HepG2 (cell line): ENCODE measurements at regions not wholly inside any gene's neighbourhood (a gene's known extent, or its start where the extent isn't known, plus 50 kb on each side); places are given as distances from the start of the nearest gene placed in this dataset.

ENCODE experiments used
- ATAC-seq: fragments of 200-7000 bp; cut with Tn5 transposase; 3 replicates; pipeline ENCODE4 v1.9.1; 2020; ENCODE audit warnings: mild to moderate bottlenecking, moderate library complexity
- BruUV-seq: library from RNA; stranded (reverse); fragments of 400-500 nt; replicated peaks from 2 replicates; lab custom pipeline; 2021; lab: Mats Ljungman, UMichigan
- CTCF ChIA-PET: fragments of 300-600 bp; formaldehyde crosslinking; extraction: SDS; loops from one replicate; lab custom pipeline; 2021; ENCODE audit warnings: low total read pairs, inconsistent platforms, low intra/inter-chr PET ratio; lab: Yijun Ruan, JAX
- POLR2A ChIA-PET: fragments of 350-600 bp; sonication (Branson Sonifier 250); formaldehyde crosslinking; loops from one replicate; lab custom pipeline; 2020; ENCODE audit warnings: antibody characterized with exemption, inconsistent platforms; lab: Yijun Ruan, JAX
- DNase-seq: peaks from one replicate; pipeline ENCODE4 v3.0.0-alpha.2; 2015; ENCODE audit warnings: low spot score
- FAIRE-seq: peaks from 3 replicates; lab custom pipeline; 2011; peaks lifted over from hg19 to GRCh38; lab: Jason Lieb, UNC
- H2AFZ ChIP-seq: one replicate; pipeline ENCODE4 v1.6.1; 2011; ENCODE audit warnings: low read length, inconsistent platforms
- H3K27ac ChIP-seq: fragments of 300-600 bp; 3 replicates; pipeline ENCODE4 v1.8.0; 2011; ENCODE audit warnings: mixed run types, mild to moderate bottlenecking, mixed read lengths, low read length, inconsistent platforms; ENCODE audit not compliant: insufficient read depth; ENCODE audit errors: extremely low read length
- H3K27me3 ChIP-seq, 2 experiments: fragments of 200-600 bp in 1 of 2; 2 replicates in 1 of 2; 3 replicates in 1 of 2; pipeline versions ENCODE4 v1.6.0 to v1.8.0; 2011; ENCODE audit warnings: low read length in 2 of 2, mild to moderate bottlenecking in 2 of 2, moderate library complexity in 2 of 2, inconsistent platforms in 1 of 2; ENCODE audit not compliant: insufficient read depth in 2 of 2, control insufficient read depth in 1 of 2
- H3K36me3 ChIP-seq, 2 experiments: fragments of 200-600 bp in 1 of 2; replicated peaks in 1 of 2; 2 replicates in 1 of 2; 3 replicates in 1 of 2; pipeline versions ENCODE4 v1.5.1 to v1.8.0; 2011; ENCODE audit warnings: low read length in 2 of 2, inconsistent platforms in 1 of 2; ENCODE audit not compliant: insufficient read depth in 2 of 2, control insufficient read depth in 1 of 2
- H3K4me1 ChIP-seq: 2 replicates; pipeline ENCODE4 v1.5.1; 2012; ENCODE audit warnings: low read length, inconsistent platforms; ENCODE audit not compliant: insufficient read depth
- H3K4me2 ChIP-seq: 2 replicates; pipeline ENCODE4 v1.6.0; 2011; ENCODE audit warnings: low read depth, low read length, inconsistent platforms
- H3K4me3 ChIP-seq, 3 experiments: fragments of 200-600 bp in 1 of 3; sonication (generic), shearing (Covaris generic) in 1 of 3; replicated peaks in 1 of 3; 2 replicates each; pipeline ENCODE4 v1.5.1; 2011 to 2016; ENCODE audit warnings: low read length in 3 of 3, inconsistent platforms in 2 of 3, low read depth in 2 of 3, mild to moderate bottlenecking in 2 of 3, control low read depth in 1 of 3, mixed read lengths in 1 of 3; ENCODE audit not compliant: insufficient read depth in 1 of 3
- H3K79me2 ChIP-seq: one replicate; pipeline ENCODE4 v1.6.1; 2011; ENCODE audit warnings: low read length, inconsistent platforms; ENCODE audit not compliant: insufficient read depth
- H3K9ac ChIP-seq: 2 replicates; pipeline ENCODE4 v1.6.0; 2011; ENCODE audit warnings: mild to moderate bottlenecking, low read depth, low read length, inconsistent platforms; ENCODE audit not compliant: insufficient read depth
- H3K9me3 ChIP-seq: 2 replicates; pipeline ENCODE4 v1.5.1; 2012; ENCODE audit warnings: mild to moderate bottlenecking, low read length
- H4K20me1 ChIP-seq: 2 replicates; pipeline ENCODE4 v1.6.0; 2011; ENCODE audit warnings: inconsistent platforms, mild to moderate bottlenecking, low read length, moderate library complexity; ENCODE audit not compliant: insufficient read depth
- BRCA1 ChIP-seq: sonication (generic); formaldehyde crosslinking; IDR thresholded peaks from 2 replicates; pipeline ENCODE4 v1.4.0; 2020; ENCODE audit warnings: missing genetic modification reagents
- DNMT3B ChIP-seq: conservative IDR thresholded peaks from 2 replicates; pipeline ENCODE4 v1.6.1; 2016; ENCODE audit warnings: missing biosample characterization, control low read depth
- HDAC2 ChIP-seq: sonication (generic); formaldehyde crosslinking; IDR thresholded peaks from 2 replicates; pipeline ENCODE4 v1.4.0; 2020; ENCODE audit warnings: missing genetic modification reagents
- HNF4G ChIP-seq, 2 experiments: sonication (generic) in 1 of 2; formaldehyde crosslinking in 1 of 2; IDR thresholded peaks; 2 replicates each; pipeline versions ENCODE4 v1.4.0 to v1.6.1; 2011 to 2020; ENCODE audit warnings: borderline replicate concordance in 2 of 2, low read depth in 2 of 2, mild to moderate bottlenecking in 2 of 2, low read length in 1 of 2, missing genetic modification reagents in 1 of 2, moderate library complexity in 1 of 2
- KAT8 ChIP-seq: IDR thresholded peaks from 2 replicates; pipeline ENCODE4 v1.6.1; 2016; ENCODE audit warnings: missing genetic modification reagents, missing compliant biosample characterization
- MED8 ChIP-seq: sonication (generic); formaldehyde crosslinking; IDR thresholded peaks from 2 replicates; pipeline ENCODE4 v1.8.1; 2023; ENCODE audit warnings: mild to moderate bottlenecking, missing genetic modification reagents; ENCODE audit not compliant: insufficient replicate concordance
- NFKB2 ChIP-seq: sonication (generic); formaldehyde crosslinking; IDR thresholded peaks from 2 replicates; pipeline ENCODE4 v1.4.0; 2020; ENCODE audit warnings: missing genetic modification reagents, borderline replicate concordance
- NFYB ChIP-seq: sonication (generic); formaldehyde crosslinking; IDR thresholded peaks from 2 replicates; pipeline ENCODE4 v1.4.0; 2020; ENCODE audit warnings: missing genetic modification reagents
- THYN1 ChIP-seq: sonication (generic); formaldehyde crosslinking; IDR thresholded peaks from 2 replicates; pipeline ENCODE4 v1.8.1; 2023; ENCODE audit warnings: low read depth, mild to moderate bottlenecking, moderate library complexity, missing genetic modification reagents, borderline replicate concordance
- ZBTB7B ChIP-seq: sonication (generic); formaldehyde crosslinking; IDR thresholded peaks from 2 replicates; pipeline ENCODE4 v1.4.0; 2020; ENCODE audit warnings: missing genetic modification reagents
- ZFAT ChIP-seq: sonication (generic); formaldehyde crosslinking; conservative IDR thresholded peaks from 2 replicates; pipeline ENCODE4 v1.8.1; 2023; ENCODE audit warnings: missing genetic modification reagents, inconsistent platforms
- ZMYM2 ChIP-seq: sonication (generic); formaldehyde crosslinking; IDR thresholded peaks from 2 replicates; pipeline ENCODE4 v1.8.0; 2022; ENCODE audit warnings: mild to moderate bottlenecking, missing genetic modification reagents
- ZMYM3 ChIP-seq: sonication (generic); formaldehyde crosslinking; IDR thresholded peaks from 2 replicates; pipeline ENCODE4 v1.5.1; 2020; ENCODE audit warnings: mild to moderate bottlenecking, missing genetic modification reagents
- ZNF264 ChIP-seq: sonication (generic); formaldehyde crosslinking; IDR thresholded peaks from 2 replicates; pipeline ENCODE4 v1.4.0; 2020; ENCODE audit warnings: missing genetic modification reagents
- ZNF292 ChIP-seq: sonication (generic); formaldehyde crosslinking; IDR thresholded peaks from 2 replicates; pipeline ENCODE4 v1.8.1; 2022; ENCODE audit warnings: mild to moderate bottlenecking, low read depth, missing genetic modification reagents, borderline replicate concordance
- ZNF879 ChIP-seq: sonication (generic); formaldehyde crosslinking; IDR thresholded peaks from 2 replicates; pipeline ENCODE4 v1.8.1; 2023; ENCODE audit warnings: missing genetic modification reagents
- WGBS: methylation state at CpG from one replicate; pipeline ENCODE4 v1.1.6; 2017; ENCODE audit warnings: low lambda C conversion rate; 5-methylcytosine and 5-hydroxymethylcytosine counted together
- in situ Hi-C: cut with HindIII; loops from 2 replicates; pipeline ENCODE4 v1.10.0; 2017; ENCODE audit warnings: low pct_unique_long_range_greater_than_20kb; ENCODE audit not compliant: extremely low pct_ligation_motif_present
- intact Hi-C: fragments of 100-400 bp; cut with micrococcal nuclease; formaldehyde crosslinking; loops from one replicate; pipeline ENCODE4 v1.10.0; 2022; ENCODE audit not compliant: unreplicated experiment
- TF ChIP-seq, protein P1 (sequence below): sonication (generic); formaldehyde crosslinking; IDR thresholded peaks from 2 replicates; pipeline ENCODE4 v1.4.0; 2020; ENCODE audit warnings: mild to moderate bottlenecking, missing genetic modification reagents, borderline replicate concordance
- TF ChIP-seq, protein P2 (sequence below): sonication (generic); formaldehyde crosslinking; IDR thresholded peaks from 2 replicates; pipeline ENCODE4 v1.5.0; 2020; ENCODE audit warnings: missing genetic modification reagents

DNA sequence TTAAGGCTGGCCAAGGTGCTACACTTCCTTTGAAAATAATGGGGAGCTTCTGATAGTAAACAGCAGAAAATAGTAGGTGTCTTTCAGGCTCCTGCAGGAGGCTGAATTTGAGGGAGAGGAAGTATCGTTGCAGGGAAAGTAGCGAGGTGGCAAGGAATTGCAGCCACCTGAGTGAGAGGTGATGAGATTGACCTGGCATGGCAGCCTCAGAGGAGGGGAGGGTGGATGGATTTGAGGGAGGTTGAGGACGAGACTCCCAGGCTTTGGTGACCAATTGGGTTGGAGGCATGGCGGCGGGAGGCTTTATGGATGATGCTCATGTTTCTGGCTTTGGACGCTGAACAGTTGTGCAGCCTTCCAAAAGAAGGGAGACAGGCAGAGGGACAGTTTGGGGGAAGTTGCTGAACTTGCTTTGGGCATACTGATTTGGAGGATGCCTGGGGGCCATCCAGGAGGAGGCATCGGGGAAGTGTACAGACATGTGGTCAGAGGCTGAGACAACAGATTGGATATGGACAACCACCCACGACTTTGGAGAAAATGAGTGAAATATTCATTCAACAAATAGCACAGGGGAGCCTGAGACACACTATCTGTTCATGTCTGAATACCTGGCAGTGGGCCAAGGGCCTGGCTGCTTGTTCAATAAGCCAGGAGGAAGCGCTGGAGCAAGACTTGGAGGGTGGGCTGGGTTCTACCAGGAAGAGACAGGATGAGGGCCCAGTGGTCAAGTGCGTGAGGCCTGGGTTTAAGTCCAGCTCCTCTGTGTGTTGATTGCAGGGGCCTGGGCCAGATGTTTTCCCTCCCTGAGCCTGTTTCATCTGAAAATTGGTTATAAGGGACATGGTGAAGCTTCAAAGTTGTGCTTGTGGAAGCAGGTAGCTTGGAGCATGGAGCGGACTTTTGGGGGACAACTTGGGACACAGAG lies 113.2 kb downstream of the CEBPB start:
- Histone ChIP-seq H3K9ac (peak overlapping the region; percentile 86), H3K27ac (peak overlapping the region; percentile 97), H3K9me3 (no peaks in the 10 kb centered on the region), H3K27me3 (no peaks in the 10 kb centered on the region; a peak in 1 of 5 replicates), H4K20me1 (no peaks in the 10 kb centered on the region), H3K4me3 (no peak overlapping the region), H3K79me2 (no peaks in the 10 kb centered on the region), H3K4me2 (peak overlapping the region; percentile 97), H3K4me1 (peaks cover 78% of the 10 kb centered on the region), H3K36me3 (no peaks in the 10 kb centered on the region), H2AFZ (no peak overlapping the region)
- FAIRE-seq (peak; percentile 51), DNase-seq (peak; percentile 89), ATAC-seq (no peak)
- WGBS, result 70% methylated on average over 11 of the region's 11 CpGs
- CTCF ChIA-PET, result no interaction called here
- no TSS peak for BruUV-seq
- POLR2A ChIA-PET, result interaction anchor here (1.2 to 7.1 kb wide), 12 partner anchors 10 to 114 kb away, joined by 3 to 178 read pairs (median 52); partner anchors contain the start of gene CEBPB
- in situ Hi-C loops (no loop called here), intact Hi-C loops (loop anchor here (10.0 kb wide), 1 partner anchor 179 kb away; no protein-coding TSS in a partner anchor)
- peak; percentile 81; the same call in 1 of the 2 replicates for TF ChIP-seq ZNF879 (CRISPR knock-in tag)
- no peak for TF ChIP-seq NFKB2 (CRISPR knock-in tag)
- TF ChIP-seq ZBTB7B (CRISPR knock-in tag), result peak; percentile 87; the same call in 1 of the 2 replicates
- TF ChIP-seq NFYB (CRISPR knock-in tag), result 0 out of 2 replicates have a peak, but pooled peaks have one; percentile 3
- 0 out of 2 replicates have a peak, but pooled peaks have one; percentile 48 for TF ChIP-seq HDAC2 (CRISPR knock-in tag)
- TF ChIP-seq HNF4G (IDR thresholded peaks at IDR 0.05; ENCODE audit: borderline replicate concordance, low read depth, low read length), result 0 out of 2 replicates have a peak, but pooled peaks have one; percentile 41
- 0 out of 2 replicates have a peak, but pooled peaks have one; percentile 11 for TF ChIP-seq HNF4G (CRISPR knock-in tag; IDR thresholded peaks at IDR 0.05; ENCODE audit: borderline replicate concordance, low read depth)
- no peak for TF ChIP-seq KAT8 (CRISPR knock-in tag)
- TF ChIP-seq THYN1 (CRISPR knock-in tag), result no peak
- TF ChIP-seq, protein P1, sequence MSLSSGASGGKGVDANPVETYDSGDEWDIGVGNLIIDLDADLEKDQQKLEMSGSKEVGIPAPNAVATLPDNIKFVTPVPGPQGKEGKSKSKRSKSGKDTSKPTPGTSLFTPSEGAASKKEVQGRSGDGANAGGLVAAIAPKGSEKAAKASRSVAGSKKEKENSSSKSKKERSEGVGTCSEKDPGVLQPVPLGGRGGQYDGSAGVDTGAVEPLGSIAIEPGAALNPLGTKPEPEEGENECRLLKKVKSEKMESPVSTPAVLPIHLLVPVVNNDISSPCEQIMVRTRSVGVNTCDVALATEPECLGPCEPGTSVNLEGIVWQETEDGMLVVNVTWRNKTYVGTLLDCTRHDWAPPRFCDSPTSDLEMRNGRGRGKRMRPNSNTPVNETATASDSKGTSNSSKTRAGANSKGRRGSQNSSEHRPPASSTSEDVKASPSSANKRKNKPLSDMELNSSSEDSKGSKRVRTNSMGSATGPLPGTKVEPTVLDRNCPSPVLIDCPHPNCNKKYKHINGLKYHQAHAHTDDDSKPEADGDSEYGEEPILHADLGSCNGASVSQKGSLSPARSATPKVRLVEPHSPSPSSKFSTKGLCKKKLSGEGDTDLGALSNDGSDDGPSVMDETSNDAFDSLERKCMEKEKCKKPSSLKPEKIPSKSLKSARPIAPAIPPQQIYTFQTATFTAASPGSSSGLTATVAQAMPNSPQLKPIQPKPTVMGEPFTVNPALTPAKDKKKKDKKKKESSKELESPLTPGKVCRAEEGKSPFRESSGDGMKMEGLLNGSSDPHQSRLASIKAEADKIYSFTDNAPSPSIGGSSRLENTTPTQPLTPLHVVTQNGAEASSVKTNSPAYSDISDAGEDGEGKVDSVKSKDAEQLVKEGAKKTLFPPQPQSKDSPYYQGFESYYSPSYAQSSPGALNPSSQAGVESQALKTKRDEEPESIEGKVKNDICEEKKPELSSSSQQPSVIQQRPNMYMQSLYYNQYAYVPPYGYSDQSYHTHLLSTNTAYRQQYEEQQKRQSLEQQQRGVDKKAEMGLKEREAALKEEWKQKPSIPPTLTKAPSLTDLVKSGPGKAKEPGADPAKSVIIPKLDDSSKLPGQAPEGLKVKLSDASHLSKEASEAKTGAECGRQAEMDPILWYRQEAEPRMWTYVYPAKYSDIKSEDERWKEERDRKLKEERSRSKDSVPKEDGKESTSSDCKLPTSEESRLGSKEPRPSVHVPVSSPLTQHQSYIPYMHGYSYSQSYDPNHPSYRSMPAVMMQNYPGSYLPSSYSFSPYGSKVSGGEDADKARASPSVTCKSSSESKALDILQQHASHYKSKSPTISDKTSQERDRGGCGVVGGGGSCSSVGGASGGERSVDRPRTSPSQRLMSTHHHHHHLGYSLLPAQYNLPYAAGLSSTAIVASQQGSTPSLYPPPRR, result peak; percentile 44; the same call in 1 of the 2 replicates
- no peak for TF ChIP-seq BRCA1 (CRISPR knock-in tag)
- peak; percentile 76 for TF ChIP-seq MED8 (CRISPR knock-in tag)
- no peak for TF ChIP-seq ZNF264
- peak; percentile 5; the same call in 1 of the 2 replicates for TF ChIP-seq ZMYM2
- TF ChIP-seq ZNF292 (CRISPR knock-in tag), result peak; percentile 89; the same call in 1 of the 2 replicates
- TF ChIP-seq ZMYM3 (CRISPR knock-in tag), result peak; percentile 94
- 0 out of 2 replicates have a peak, but pooled peaks have one; percentile 29 for TF ChIP-seq DNMT3B (CRISPR knock-in tag)
- no peak for TF ChIP-seq ZFAT
- TF ChIP-seq, protein P2, sequence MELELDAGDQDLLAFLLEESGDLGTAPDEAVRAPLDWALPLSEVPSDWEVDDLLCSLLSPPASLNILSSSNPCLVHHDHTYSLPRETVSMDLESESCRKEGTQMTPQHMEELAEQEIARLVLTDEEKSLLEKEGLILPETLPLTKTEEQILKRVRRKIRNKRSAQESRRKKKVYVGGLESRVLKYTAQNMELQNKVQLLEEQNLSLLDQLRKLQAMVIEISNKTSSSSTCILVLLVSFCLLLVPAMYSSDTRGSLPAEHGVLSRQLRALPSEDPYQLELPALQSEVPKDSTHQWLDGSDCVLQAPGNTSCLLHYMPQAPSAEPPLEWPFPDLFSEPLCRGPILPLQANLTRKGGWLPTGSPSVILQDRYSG, result no peak
